Ishikawa (cell line): ENCODE measurements at regions not wholly inside any gene's neighbourhood (a gene's known extent, or its start where the extent isn't known, plus 50 kb on each side); places are given as distances from the start of the nearest gene placed in this dataset.

ENCODE experiments used
- CEBPB ChIP-seq: IDR thresholded peaks from 2 replicates; pipeline ENCODE4 v1.6.1; 2012
- EP300 ChIP-seq: IDR thresholded peaks from 2 replicates; pipeline ENCODE4 v1.6.1; 2012; ENCODE audit warnings: borderline replicate concordance
- MAX ChIP-seq: IDR thresholded peaks from 2 replicates; pipeline ENCODE4 v1.6.1; 2012
- REST ChIP-seq: IDR thresholded peaks from 2 replicates; pipeline ENCODE4 v1.6.1; 2012; ENCODE audit warnings: low read depth, mild to moderate bottlenecking
- TAF1 ChIP-seq: IDR thresholded peaks from 2 replicates; pipeline ENCODE4 v1.6.1; 2012; ENCODE audit warnings: low read depth, mild to moderate bottlenecking
- TCF12 ChIP-seq: IDR thresholded peaks from 2 replicates; pipeline ENCODE4 v1.6.1; 2012; ENCODE audit warnings: low read depth
- TEAD4 ChIP-seq: IDR thresholded peaks from 2 replicates; pipeline ENCODE4 v1.6.1; 2012
- USF1 ChIP-seq: IDR thresholded peaks from 2 replicates; pipeline ENCODE4 v1.6.1; 2012
- YY1 ChIP-seq: IDR thresholded peaks from 2 replicates; pipeline ENCODE4 v1.6.1; 2012; ENCODE audit warnings: low read depth

GRCh38 chr5:164115420-164115819, 610.0 kb downstream of the MAT2B start:
- TF ChIP-seq TEAD4: no peak
- TF ChIP-seq CEBPB: no peak
- TF ChIP-seq REST: no peak
- no peak for TF ChIP-seq TAF1
- TF ChIP-seq USF1: no peak
- TF ChIP-seq MAX: no peak
- TF ChIP-seq TCF12: no peak
- no peak for TF ChIP-seq EP300
- TF ChIP-seq YY1: no peak
